ENCODE measurements at regions not wholly inside any gene's neighbourhood (a gene's known extent, or its start where the extent isn't known, plus 50 kb on each side); places are given as distances from the start of the nearest gene placed in this dataset.

- intact Hi-C loops (cut with DNase I; ENCODE audit: low total_unique reads): loop anchor here (2.0 kb wide), 1 partner anchor 77 kb away; no protein-coding TSS in a partner anchor
- in situ Hi-C loops (cut with MboI; ENCODE audit: low pct_ligation_motif_present in 1 of 4, low pct_unique_long_range_greater_than_20kb in 1 of 4, low sequenced_read_pairs in 3 of 4): no loop called here
- no peak overlapping the region for H3K4me3 ChIP-seq
- no peaks in the 10 kb centered on the region for H3K27me3 ChIP-seq
- 40 to 50% methylated on average over 3 of the region's 3 CpGs for WGBS, 2 donors (ENCODE audit: low coverage in 1 of 2)
- no peak overlapping the region for H3K27ac ChIP-seq
- DNase-seq: no peak
- no peaks in the 10 kb centered on the region for H3K4me1 ChIP-seq
- no peaks in the 10 kb centered on the region for H3K36me3 ChIP-seq
- TF ChIP-seq CTCF (IDR thresholded peaks at IDR 0.05) (no peak), EP300 (IDR thresholded peaks at IDR 0.05; ENCODE audit: low read depth) (no peak), POLR2A (IDR thresholded peaks at IDR 0.05) (no peak), POLR2AphosphoS5 (IDR thresholded peaks at IDR 0.05) (no peak)
- H3K9me3 ChIP-seq: no peaks in the 10 kb centered on the region
Measured at GRCh38 chr5:41649659-41650058, 139.3 kb upstream of the PLCXD3 start.

- 50% methylated on average over 2 of the region's 2 CpGs; no CpG with 5 or more reads in 1 of the 2 donors for WGBS, 2 donors (ENCODE audit: low coverage in 1 of 2)
- intact Hi-C loops (cut with DNase I; ENCODE audit: low total_unique reads): loop anchor here (2.0 kb wide), 1 partner anchor 78 kb away; no protein-coding TSS in a partner anchor
- no peak overlapping the region for H3K4me3 ChIP-seq
- no peaks in the 10 kb centered on the region for H3K4me1 ChIP-seq
- TF ChIP-seq EP300 (IDR thresholded peaks at IDR 0.05; ENCODE audit: low read depth): no peak
- no peak for TF ChIP-seq CTCF (IDR thresholded peaks at IDR 0.05)
- no peak for TF ChIP-seq POLR2A (IDR thresholded peaks at IDR 0.05)
- TF ChIP-seq POLR2AphosphoS5 (IDR thresholded peaks at IDR 0.05): no peak
- H3K27me3 ChIP-seq: no peaks in the 10 kb centered on the region
- H3K9me3 ChIP-seq: no peaks in the 10 kb centered on the region
- H3K36me3 ChIP-seq: no peaks in the 10 kb centered on the region
- no peak overlapping the region for H3K27ac ChIP-seq
- in situ Hi-C loops (cut with MboI; ENCODE audit: low pct_ligation_motif_present in 1 of 4, low pct_unique_long_range_greater_than_20kb in 1 of 4, low sequenced_read_pairs in 3 of 4): no loop called here
- DNase-seq: no peak
Measured at GRCh38 chr5:41648996-41649395, 138.6 kb upstream of the PLCXD3 start.

GRCh38 chr5:41641621-41642020, 131.2 kb upstream of the PLCXD3 start:
- 52 to 56% methylated on average over 3 of the region's 3 CpGs for WGBS, 2 donors (ENCODE audit: low coverage in 1 of 2)
- intact Hi-C loops (cut with DNase I; ENCODE audit: low total_unique reads) (no loop called here), in situ Hi-C loops (cut with MboI; ENCODE audit: low pct_ligation_motif_present in 1 of 4, low pct_unique_long_range_greater_than_20kb in 1 of 4, low sequenced_read_pairs in 3 of 4) (no loop called here)
- DNase-seq: no peak
- H3K36me3 ChIP-seq: no peaks in the 10 kb centered on the region
- TF ChIP-seq POLR2A (IDR thresholded peaks at IDR 0.05): no peak
- no peak for TF ChIP-seq CTCF (IDR thresholded peaks at IDR 0.05)
- no peak for TF ChIP-seq EP300 (IDR thresholded peaks at IDR 0.05; ENCODE audit: low read depth)
- TF ChIP-seq POLR2AphosphoS5 (IDR thresholded peaks at IDR 0.05): no peak
- no peaks in the 10 kb centered on the region for H3K27me3 ChIP-seq
- H3K4me1 ChIP-seq: no peaks in the 10 kb centered on the region
- no peak overlapping the region for H3K4me3 ChIP-seq
- H3K9me3 ChIP-seq: no peaks in the 10 kb centered on the region
- no peak overlapping the region for H3K27ac ChIP-seq

- intact Hi-C loops (cut with DNase I; ENCODE audit: low total_unique reads): no loop called here
- no peaks in the 10 kb centered on the region for H3K27me3 ChIP-seq
- 69 to 80% methylated on average over 1 to 3 of the region's 3 CpGs for WGBS, 2 donors (ENCODE audit: low coverage in 1 of 2)
- no peaks in the 10 kb centered on the region for H3K36me3 ChIP-seq
- TF ChIP-seq POLR2AphosphoS5 (IDR thresholded peaks at IDR 0.05) (no peak), EP300 (IDR thresholded peaks at IDR 0.05; ENCODE audit: low read depth) (no peak), POLR2A (IDR thresholded peaks at IDR 0.05) (no peak), CTCF (IDR thresholded peaks at IDR 0.05) (no peak)
- no peak overlapping the region for H3K4me3 ChIP-seq
- in situ Hi-C loops (cut with MboI; ENCODE audit: low pct_ligation_motif_present in 1 of 4, low pct_unique_long_range_greater_than_20kb in 1 of 4, low sequenced_read_pairs in 3 of 4): no loop called here
- H3K9me3 ChIP-seq: no peaks in the 10 kb centered on the region
- H3K4me1 ChIP-seq: no peaks in the 10 kb centered on the region
- no peak for DNase-seq
- H3K27ac ChIP-seq: no peak overlapping the region
Measured at GRCh38 chr5:41638685-41639084, 128.3 kb upstream of the PLCXD3 start.

Measured in transverse colon (tissue), 4 donors.